Left ventricle myocardium inferior (tissue), 1 donor: ENCODE measurements at regions not wholly inside any gene's neighbourhood (a gene's known extent, or its start where the extent isn't known, plus 50 kb on each side); places are given as distances from the start of the nearest gene placed in this dataset.
"Not testable (repeated sequence)": the region's sequence is repeated elsewhere in the genome, so short reads cannot be mapped to it uniquely, and the experiment has no call there.

Experiments
- DNase-seq: peaks from one replicate; pipeline ENCODE4 v3.0.0-alpha.2; 2020
- H3K27ac ChIP-seq: fragments of 200-600 bp; replicated peaks from 2 replicates; pipeline ENCODE4 v1.8.0; 2021
- H3K27me3 ChIP-seq: fragments of 200-600 bp; 2 replicates; pipeline ENCODE4 v1.8.0; 2021; ENCODE audit warnings: low read depth
- H3K36me3 ChIP-seq: fragments of 200-600 bp; 2 replicates; pipeline ENCODE4 v1.8.0; 2021
- H3K4me1 ChIP-seq: fragments of 200-600 bp; 2 replicates; pipeline ENCODE4 v1.8.0; 2021
- H3K4me3 ChIP-seq: fragments of 200-600 bp; 2 replicates; pipeline ENCODE4 v1.8.0; 2021; ENCODE audit warnings: mild to moderate bottlenecking, moderate library complexity
- H3K9me3 ChIP-seq: fragments of 200-600 bp; replicated peaks from 2 replicates; pipeline ENCODE4 v1.8.0; 2021
- CTCF ChIP-seq: fragments of 200-600 bp; IDR thresholded peaks from 2 replicates; pipeline ENCODE4 v1.8.0; 2021; ENCODE audit warnings: antibody characterized with exemption, mild to moderate bottlenecking, borderline replicate concordance
- intact Hi-C: fragments of 100-400 bp; cut with micrococcal nuclease; formaldehyde crosslinking; loops from one replicate; pipeline ENCODE4 v1.11.0; 2022
- donor health status: DM: no; HTN: yes; CAD: no; lungs with severe emphysema.

DNA sequence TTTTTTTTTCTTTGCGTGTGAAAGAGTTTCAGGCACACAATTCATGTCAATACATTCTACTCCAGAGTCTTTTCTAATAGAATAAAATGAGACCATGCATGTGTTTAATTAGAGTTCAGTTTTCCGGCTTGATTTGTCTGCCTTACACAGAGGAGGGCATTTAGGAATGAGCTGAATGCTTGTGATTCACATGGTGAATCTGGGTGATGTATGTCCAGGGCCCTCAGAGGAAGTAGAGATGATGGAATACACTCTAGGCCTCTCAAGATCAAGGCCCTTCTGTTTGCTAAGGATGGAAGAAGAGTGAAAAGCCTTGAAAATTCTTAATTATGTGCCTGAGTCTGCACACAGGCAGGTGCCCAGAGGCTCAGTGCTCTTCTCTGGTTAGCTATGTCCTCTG lies 71.0 kb upstream of the CYRIA start:
- Histone ChIP-seq H3K36me3 (no peaks in the 10 kb centered on the region), H3K9me3 (no peaks in the 10 kb centered on the region), H3K4me1 (peaks cover 5% of the 10 kb centered on the region), H3K4me3 (no peak overlapping the region), H3K27ac (no peak overlapping the region), H3K27me3 (no peaks in the 10 kb centered on the region)
- intact Hi-C loops, result no loop called here
- no peak for TF ChIP-seq CTCF
- no peak for DNase-seq

GRCh38 chr2:16729335-16729734 lies 63.7 kb upstream of the CYRIA start:
- H3K36me3 ChIP-seq, result no peaks in the 10 kb centered on the region
- DNase-seq, result no peak
- H3K9me3 ChIP-seq, result no peaks in the 10 kb centered on the region
- H3K4me1 ChIP-seq, result no peaks in the 10 kb centered on the region
- peaks cover 3% of the 10 kb centered on the region for H3K27me3 ChIP-seq
- intact Hi-C loops, result no loop called here
- no peak overlapping the region for H3K4me3 ChIP-seq
- TF ChIP-seq CTCF, result no peak
- H3K27ac ChIP-seq, result no peak overlapping the region

DNA sequence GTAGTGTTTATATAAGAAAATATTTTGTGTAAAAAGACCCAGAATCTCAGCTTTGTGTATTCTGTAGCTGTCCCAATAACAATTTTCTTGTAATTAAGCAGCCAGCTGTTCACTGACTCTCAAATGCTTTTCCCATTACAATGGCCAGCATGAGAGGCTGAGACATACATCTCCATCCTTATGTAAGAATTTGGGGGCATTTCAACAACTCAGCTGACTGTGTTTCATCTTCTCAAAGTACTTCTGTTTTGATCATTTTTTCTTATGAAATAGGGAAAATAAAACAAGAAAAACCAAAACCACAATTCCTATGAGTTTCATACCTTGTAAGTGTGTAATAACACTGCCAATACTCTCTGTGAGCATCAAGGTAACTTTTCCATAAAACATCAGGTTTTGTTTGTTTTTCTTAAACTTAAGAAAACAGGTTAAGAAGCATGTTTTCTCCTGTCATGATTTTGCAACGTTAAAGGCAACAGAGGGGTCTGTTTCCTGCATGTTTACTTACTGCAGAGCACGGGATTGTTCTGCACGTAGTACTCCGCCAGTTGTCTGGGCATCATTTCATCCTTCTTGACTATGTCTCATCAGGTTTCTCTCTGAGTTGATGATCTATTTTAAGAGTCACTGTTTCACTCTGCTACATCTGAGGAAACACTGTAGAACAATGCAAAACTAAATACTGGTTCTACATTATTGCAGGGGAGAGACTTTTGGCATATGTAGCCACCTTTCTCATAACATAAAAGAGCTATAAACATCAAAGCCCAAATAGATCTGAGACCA lies 62.9 kb upstream of the CYRIA start:
- no peak overlapping the region for H3K27ac ChIP-seq
- no peaks in the 10 kb centered on the region for H3K9me3 ChIP-seq
- no peak for TF ChIP-seq CTCF
- H3K4me1 ChIP-seq, result no peaks in the 10 kb centered on the region
- H3K4me3 ChIP-seq, result no peak overlapping the region
- H3K36me3 ChIP-seq, result no peaks in the 10 kb centered on the region
- DNase-seq, result no peak
- peaks cover 5% of the 10 kb centered on the region for H3K27me3 ChIP-seq
- intact Hi-C loops, result no loop called here

- H3K27ac ChIP-seq, H3K4me1 ChIP-seq, DNase-seq, H3K9me3 ChIP-seq, H3K4me3 ChIP-seq, H3K36me3 ChIP-seq, intact Hi-C loops: not testable (repeated sequence)
- H3K27me3 ChIP-seq, result peaks cover 10% of the 10 kb centered on the region
Observed at GRCh38 chr2:16727849-16728248, 62.2 kb upstream of the CYRIA start.

DNA sequence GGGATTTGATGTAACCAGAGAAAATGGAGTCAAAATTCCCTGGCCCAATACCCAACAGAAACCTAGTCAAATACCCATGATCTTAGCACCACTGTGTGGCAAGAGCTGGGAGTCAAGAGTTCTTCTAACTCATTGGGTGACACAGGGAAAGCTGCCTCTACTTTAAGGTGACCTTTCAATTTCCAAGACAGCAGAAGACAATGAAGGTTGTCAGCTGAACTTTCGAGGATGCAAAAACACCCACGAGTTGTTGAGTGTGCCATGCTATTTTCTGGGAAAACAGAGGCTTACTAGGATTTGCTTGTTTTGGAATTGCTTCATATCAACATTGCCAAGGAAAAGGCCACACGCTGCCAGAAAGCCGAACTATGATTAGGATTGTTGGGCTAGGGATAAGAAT lies 61.6 kb upstream of the CYRIA start:
- H3K4me1 ChIP-seq, result no peaks in the 10 kb centered on the region
- peaks cover 16% of the 10 kb centered on the region for H3K27me3 ChIP-seq
- intact Hi-C loops, result no loop called here
- no peak overlapping the region for H3K27ac ChIP-seq
- no peaks in the 10 kb centered on the region for H3K9me3 ChIP-seq
- TF ChIP-seq CTCF, result no peak
- no peak overlapping the region for H3K4me3 ChIP-seq
- DNase-seq, result no peak
- H3K36me3 ChIP-seq, result no peaks in the 10 kb centered on the region

- H3K9me3 ChIP-seq, result no peaks in the 10 kb centered on the region
- H3K27ac ChIP-seq, result no peak overlapping the region
- intact Hi-C loops, result no loop called here
- H3K4me3 ChIP-seq, result no peak overlapping the region
- DNase-seq, result no peak
- H3K36me3 ChIP-seq, result no peaks in the 10 kb centered on the region
- no peaks in the 10 kb centered on the region for H3K4me1 ChIP-seq
- H3K27me3 ChIP-seq, result peaks cover 23% of the 10 kb centered on the region
- TF ChIP-seq CTCF, result no peak
Observed at GRCh38 chr2:16726577-16726976, 60.9 kb upstream of the CYRIA start.
